Stimulated activated CD4-positive, alpha-beta T cell treated with anti-CD3 and anti-CD28 coated beads, Interleukin-12 subunit alpha, Interleukin-12 subunit beta, amount 100 ng/mL, for 24 hours (primary cell): ENCODE measurements at regions not wholly inside any gene's neighbourhood (a gene's known extent, or its start where the extent isn't known, plus 50 kb on each side); places are given as distances from the start of the nearest gene placed in this dataset.
"Not testable (repeated sequence)": the region's sequence is repeated elsewhere in the genome, so short reads cannot be mapped to it uniquely, and the experiment has no call there.

ENCODE experiments used
- DNase-seq, 2 experiments: peaks; one replicate each; pipeline ENCODE4 v3.0.0-alpha.2; 2020; ENCODE audit warnings: low read depth in 2 of 2

DNA sequence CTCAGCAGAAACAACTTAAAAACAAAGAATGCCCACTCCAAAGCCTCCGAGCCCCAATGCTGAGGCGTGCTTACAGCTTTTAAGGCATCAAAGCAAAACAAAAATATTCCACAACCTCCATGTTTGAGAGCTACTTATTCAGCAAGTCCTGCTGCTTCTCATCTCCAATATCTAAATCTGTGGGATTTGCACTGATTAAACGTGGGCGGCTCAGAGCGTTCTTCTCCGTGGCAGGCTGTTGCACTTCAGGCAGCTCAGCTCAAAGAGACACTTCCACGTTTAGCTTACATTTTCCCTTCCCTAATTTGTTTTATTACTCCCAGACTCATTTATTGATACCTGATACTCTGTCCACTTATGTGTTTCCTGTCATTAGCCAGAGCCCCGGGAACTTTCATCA lies 282.6 kb upstream of the MCTP2 start:
- DNase-seq, result no peak

DNA sequence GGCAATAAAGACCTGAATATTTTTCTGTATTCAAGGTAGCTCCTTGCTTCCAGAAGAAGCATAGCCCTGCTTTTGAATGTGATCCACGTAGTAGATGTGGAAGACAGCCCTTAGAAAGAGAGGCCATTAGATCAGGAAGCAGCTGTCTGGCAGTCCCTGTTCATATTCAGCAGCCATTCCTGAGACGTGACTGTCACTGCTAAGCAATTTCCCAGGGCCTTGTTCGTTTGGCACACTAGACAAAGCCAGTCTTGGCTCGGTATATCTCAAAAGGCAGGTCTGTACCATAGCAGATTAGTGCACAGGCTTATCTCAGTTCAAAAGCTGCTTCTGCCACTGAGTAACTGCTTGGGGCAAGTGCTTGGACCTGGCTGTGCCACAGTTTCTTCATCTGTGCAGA lies 287.8 kb upstream of the MCTP2 start:
- DNase-seq, result no peak

DNA sequence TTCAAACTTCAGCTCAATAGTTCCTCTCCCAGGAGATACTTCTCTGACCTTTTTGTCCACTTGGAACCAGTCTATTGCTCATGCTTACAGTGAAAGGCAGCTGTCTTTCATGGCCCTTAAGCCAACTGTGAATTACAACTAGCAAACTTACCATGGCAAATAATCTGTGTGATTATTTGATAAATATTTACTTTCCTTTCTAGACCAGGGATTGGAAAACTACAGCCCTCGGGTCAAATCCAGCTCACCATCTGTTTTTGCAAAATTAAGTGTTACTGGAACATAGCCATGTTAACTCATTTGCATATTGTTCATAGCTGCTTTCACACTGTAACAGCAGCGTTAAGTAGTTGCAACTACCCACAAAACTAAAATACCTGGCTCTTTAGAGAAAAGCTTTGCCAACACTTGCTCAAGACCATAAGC lies 289.1 kb upstream of the MCTP2 start:
- DNase-seq, result no peak

DNA sequence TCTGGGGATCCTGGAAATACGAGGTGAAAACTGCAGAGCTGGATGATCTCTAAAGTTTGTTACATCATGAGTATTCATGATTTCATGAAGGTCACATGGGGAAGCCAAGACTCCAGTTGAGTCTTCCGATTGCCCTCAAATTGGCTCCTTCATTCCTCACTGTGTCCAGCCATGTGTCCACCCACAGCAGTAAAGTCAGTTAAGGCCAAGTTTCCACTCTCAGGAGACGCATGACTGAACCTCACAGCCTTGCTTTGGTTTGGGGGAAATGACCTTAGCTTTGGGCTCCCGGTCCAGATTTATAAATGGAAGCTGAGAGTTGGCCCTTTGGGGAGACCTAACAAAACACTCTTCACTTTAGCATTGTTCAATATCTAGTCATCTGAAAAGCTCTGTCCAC lies 289.7 kb upstream of the MCTP2 start:
- no peak for DNase-seq

DNA sequence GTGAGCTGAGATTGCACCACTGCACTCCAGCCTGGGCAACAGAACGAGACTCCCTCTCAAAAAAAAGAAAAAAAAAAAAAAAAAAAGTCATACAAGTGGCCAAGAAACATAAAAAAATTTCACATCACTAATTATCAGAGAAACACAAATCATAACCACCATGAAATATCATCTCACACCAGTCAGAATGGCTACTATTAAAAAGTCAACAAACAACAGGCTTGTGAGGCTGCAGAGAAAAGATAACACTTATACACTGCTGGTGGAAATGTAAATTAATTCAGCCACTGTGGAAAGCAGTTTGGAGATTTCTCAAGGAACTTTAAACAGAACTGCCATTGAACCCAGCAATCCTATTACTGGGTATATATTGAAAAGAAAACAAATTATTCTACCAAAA lies 291.1 kb upstream of the MCTP2 start:
- DNase-seq, result no peak

DNA sequence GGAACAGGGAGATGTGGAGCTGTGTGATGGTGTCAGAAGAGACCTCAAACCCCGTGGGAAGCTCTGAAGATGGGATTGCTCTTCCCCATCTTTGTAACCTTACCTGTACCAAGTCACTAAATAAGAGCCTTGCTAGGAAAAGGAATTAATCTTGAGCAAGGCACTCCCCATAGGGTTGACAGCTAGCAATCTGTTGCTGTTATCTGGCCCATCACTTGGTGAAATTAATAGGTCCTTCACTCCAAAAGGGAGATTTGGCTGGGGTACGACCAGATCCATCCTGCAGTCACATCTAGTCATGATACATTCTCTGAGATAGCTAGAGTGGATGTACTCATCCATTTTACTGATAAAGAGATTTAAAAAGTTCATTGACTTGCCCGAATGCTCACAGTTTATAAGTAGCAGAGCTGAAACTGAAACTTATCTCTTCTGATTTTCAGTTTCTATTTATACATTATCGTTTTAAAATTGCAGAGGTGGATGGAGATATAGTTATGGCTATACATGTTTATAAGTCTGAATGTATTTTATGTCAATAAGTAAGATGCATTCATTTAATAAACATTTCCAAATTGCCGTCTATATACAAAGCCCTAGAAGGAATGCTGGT lies 299.1 kb upstream of the MCTP2 start:
- no peak for DNase-seq

DNA sequence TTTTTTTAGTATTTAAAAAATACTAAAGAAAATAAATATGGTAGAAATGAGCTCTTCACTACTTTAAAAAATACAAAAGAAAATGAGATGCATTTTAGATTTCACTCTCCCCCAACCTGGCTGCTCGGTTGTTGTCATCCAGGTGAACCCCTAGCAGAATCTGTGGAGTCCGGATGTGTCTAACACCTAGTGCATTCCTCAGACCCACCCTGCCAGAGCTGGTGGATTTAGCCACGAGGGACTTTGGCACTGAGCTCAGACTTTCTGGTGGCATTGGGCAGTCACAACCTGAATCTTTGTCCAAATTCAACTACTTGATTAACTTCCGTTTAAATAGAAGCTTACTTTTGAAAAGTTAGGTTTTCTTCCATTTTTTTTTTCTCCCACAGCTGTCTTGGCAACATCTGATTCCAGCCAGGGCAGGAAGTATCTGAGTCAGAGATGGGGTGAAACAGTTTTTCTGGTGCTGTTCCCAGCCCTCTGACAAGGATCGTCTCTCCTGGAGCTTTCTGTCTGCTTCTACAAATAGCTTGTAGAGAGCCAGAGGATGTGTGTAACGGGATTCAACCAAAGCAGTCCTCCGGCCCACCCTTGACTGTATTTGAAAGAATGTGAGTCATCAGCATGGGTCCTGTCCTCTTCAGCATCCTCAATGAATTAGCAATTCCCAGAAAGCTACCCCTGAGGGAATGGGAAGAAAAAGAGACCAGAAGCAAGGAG lies 301.8 kb upstream of the MCTP2 start:
- no peak for DNase-seq

DNA sequence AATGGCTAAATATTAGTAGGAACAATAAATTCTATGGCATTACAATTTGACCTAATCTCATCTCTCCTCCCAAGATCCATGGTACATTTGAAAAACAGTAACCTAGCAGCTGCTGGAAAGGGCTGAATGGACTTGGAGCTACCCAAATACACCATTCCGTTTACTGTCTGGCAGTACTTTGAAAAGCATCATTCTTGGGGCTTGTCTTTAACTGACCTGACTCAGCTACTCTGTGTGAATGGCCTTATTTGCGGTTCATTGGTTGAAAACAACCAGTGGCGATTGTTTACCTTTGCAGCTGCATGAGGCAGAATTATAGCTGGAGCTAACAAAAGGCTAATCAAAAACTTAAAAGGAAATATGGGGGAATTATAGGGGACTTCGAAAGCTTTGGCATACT lies 311.2 kb upstream of the MCTP2 start:
- no peak for DNase-seq

DNA sequence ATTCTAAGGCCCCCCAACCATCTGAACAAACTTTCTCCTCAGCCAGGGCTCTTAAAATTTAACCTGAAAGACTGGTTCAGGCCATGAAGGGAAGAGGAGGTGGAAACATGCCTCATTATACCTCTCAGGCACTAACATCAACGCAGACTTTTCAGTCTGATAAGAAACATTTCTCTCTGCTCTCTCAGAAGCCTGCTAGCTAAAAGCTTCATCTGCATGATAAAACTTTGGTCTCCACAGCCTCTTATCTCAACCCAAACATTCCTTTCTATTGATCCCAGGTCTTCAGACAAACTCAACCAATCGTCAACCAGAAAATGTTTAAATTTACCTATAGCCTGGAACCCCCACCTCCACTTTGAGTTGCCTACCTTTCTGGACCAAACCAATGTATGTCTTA lies 312.6 kb upstream of the MCTP2 start:
- DNase-seq, result not testable (repeated sequence)

DNA sequence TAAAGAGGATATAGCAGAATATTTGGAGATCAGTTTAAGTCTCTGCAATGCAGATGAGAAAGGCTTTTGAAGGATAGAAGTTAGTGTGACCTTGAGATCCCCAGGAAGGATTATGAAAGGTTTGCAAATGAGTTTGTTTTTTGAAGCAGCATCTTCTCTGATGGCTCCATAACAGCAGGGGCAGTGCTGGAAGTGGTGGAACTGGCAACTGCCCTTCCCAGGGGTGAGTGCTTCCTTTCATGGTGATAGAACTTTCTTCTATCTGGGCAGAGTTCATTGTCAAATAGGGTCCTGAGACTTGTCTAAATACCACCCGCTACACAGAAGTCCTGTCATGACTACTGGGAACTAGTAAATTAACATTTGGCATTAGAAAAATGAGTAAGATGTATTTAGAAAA lies 314.2 kb upstream of the MCTP2 start:
- DNase-seq, result no peak

DNA sequence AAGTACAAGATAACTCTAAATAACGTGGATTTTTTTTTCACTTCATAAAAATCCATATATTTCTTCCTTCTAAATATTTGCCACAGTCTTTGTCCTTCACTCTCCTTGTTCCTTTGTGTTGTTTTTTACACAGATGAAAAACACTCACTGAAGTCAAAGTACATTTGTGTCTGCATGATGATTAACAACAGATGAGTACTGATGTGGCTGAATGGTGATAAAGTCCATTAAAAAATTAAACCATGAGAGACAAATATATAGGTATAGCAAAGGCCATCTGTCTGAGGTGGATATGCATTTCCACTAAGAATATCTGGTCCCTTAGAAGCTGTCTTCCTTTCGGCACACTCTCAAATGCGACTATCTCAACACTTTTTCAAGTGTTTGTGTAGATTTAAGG lies 317.5 kb upstream of the MCTP2 start:
- DNase-seq, result no peak

DNA sequence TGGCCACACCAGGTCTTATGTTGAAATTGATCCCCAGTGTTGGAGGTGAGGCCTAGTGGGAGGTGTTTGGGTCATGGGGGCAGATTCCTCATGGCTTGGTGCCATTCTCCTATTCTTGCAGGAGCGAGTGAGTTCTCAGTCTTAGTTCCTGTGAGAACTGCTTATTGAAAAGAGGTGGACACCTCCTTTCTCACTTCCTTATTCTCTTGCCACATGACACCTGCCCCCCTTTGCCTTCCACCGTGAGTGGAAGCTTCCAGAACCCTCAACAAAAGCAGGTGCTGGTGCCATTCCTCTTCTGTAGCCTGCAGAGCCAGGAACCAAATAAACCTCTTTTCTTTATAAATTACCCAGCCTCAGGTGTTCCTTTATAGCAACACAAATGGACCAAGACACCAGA lies 318.1 kb upstream of the MCTP2 start:
- DNase-seq, result no peak

DNA sequence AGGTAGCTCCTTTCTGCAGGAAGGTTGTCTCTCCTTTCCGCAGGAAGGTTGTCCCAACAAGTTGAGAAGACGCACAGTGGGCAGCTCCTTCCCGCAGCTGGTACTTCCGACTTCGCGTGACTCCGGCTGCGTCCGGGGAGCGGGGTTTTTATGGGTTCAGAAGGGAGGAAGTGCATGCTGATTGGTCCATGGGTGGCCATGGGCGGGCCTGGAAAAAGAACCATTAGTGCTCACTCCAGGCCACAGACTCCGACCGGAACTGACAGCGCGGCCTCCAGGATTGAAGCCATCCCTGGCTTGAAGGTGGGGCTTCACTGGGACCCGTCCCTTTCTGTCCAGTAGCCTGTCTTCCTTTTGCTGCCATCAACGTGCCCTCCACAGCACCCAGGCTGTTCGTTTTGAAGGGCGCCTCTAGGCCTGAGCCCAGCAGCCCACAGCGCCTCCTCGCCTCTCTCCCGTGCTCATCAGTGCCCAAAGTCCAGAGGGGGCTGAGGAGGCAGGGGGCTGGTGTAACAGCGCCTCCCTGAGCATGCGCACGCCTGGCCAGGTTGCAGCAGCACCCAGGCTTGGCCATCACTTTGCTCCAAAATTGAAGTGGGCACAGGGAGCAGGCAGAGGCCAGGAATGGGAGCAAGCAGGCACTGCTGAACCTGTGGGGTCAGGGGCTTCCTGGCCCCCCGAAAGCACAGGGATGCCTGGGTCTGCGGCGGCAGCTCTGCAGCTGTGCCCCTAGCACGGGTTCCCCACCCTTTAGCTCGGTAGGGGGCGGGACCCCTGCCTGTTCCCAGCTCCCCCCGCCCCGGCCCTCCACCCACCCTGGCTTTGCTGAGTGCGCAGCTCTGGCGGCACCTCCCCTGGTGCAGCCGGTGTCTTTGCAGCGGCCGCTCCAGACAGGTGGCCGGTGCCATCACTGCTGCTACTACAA lies 330.6 kb upstream of the MCTP2 start:
- no peak for DNase-seq

DNA sequence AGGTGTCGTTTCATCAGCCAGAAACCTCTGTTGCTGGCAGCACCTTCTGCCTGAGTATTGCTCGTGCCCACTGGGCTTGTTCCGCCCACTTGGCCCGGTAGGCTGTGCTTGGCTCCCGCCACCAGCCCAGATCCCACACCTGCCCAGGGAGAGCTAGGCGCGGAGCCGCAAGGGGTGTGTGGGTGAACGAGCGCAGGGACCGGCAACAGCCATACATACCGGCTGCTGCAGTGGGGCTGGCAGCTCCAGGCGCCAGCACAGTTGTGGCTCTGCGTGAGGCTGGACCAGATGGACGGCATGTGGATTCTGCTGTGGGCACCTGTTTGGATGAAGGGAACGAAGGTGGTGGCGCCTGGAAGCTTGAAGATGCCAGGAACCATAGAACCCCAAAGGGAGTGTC lies 331.5 kb upstream of the MCTP2 start:
- DNase-seq, result no peak

DNA sequence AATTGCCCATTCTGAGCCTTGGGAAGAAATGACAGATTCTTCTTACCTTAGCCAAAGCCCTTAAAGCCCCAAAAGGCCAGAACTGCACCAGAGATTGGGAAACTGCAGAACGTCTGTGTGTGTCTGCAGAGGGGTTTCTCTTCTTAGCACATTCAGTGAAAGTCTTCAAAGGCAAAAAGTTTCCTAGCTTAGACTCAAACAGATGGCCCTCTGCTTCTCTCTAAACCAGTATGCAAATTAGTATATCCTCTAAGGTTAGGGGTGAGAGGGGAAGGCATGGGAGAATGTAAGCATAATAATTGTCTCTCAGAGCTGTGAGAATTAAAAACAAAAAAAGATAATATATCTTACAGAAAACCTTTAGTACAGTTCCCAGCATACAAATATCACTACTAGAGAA lies 334.0 kb upstream of the MCTP2 start:
- DNase-seq, result no peak

DNA sequence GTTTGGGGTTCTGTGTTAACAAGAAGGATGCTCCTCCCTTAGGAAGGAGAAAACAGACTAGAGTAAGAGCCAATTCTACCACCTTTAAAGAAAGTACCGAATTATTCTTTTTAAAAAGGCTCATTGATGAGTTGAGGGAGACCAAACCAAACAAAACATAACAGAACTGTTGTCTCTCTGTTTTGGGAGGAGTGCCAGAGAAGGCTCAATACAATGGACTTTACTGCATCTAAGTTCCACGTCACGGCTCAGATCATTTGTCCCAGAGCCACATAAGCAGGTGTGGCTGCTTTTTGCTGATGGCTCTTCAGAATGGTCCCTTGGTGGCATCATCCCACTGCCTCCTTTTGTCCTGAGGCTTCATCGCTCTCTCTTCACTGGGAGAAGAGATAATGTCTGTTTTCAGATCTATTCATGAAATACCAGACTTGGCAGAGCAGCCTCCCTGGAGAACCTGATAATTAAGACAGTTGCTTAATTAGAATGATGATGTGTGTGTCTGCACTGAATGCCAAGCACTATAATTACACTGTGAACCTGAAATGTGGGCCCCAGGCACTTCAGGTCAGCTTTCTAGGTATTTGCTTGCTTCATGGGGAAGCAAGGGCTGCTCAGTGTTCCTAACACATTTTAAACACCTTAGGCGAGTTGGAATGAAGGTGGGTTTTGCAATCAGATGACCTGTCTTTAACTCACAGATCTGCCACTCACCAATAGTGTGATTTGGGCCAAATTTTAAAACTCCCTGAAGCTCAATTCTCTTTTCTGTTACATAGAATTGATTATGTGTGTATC lies 335.2 kb upstream of the MCTP2 start:
- no peak for DNase-seq

DNA sequence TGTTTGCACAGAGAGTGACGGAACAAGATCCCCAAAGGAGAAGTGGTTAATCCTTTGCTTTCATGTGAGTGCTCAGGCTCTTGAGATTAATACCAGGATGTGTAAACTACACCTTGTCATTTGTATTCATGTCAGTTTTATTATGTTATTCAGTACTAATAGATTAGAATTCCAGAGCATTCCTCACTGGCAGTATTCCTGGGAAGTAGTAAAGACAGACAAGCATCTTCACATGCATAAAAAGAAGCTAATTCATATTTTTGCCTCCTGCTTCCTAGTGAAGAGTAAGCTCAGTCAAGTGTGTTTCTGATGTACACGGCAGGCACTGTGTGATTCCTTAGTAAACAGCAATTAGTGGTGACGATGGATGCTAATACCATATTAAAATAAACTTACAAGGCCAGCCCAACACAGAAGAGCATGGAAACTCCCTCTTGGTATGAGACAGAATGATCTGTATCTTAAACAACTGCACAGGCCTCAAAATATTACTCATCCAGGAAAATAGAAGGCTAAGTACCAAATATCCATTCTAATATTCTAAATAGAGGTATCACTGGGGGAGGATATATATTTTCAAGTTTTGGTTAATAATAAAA lies 336.8 kb upstream of the MCTP2 start:
- no peak for DNase-seq

DNA sequence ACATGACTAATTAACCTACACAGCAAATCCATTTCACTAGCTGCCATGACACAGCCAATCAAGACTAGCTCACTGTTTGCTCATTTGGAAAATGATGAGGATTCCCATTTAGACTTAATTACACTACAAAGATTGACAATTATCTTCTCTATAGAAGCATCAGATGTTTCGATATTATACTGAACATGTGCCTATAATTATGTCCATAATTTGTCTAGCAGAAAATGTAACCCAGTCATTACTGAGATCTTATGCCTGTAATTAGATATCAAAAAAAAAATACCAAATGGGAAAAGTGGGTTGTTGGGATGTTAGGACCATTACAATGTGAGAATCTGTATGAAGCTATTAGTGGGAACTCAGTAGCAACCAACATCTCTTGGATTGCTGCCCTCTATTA lies 344.2 kb upstream of the MCTP2 start:
- no peak for DNase-seq

DNA sequence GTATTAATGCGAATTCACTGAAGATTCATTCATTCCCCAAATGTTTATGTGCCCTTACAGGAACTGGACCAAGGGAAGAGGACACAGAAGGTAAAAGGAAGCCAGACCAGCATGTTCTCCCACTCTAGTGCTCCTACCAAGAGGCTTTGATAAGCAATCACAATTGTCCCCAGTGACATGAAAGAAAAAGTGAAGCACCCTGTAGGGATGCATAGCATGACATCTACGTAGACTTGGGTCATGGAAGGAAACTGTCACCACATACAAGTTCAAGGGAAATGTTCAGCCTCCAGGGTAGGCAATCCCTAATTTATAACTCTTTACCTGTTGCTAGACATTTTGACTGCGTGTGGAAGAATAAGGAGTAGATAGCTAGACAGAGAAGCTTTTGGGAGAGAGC lies 348.6 kb upstream of the MCTP2 start:
- no peak for DNase-seq

DNA sequence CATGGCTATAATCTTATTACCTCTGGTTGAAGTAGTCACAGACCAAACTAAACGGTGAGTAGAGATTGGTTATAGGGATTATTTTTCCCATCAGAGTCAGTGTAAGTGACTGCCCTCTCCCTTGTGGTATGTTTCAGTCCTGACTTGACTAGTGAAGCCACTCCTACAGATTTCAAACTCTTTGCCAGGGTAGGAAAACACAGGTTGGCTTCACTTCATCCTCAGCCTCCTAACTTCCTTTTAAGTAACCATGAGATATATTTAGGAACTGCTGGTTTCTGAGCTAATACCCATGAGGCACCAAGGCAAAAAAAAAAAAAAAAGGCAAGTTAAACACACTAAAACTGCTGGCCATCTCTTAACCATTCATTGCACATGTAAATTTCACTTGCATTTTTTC lies 349.2 kb upstream of the MCTP2 start:
- no peak for DNase-seq

DNA sequence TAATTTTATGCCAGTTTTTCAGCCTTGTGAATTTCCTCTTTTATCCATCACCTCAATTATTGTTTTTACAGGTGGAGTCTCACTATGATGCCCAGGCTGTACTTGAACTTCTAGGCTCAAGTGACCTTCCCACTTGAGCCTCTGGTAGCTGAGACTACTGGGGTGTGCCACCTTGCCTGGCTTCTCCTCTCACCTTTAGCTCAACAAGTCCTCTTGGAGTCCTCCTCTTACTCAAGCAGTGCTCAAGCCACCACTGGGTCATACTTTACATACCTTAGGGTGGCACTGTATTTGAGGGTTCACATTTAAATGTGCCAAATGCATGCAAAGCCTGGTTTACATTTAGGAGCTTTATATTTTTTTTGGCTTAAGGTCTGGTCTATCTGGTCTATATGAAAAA lies 350.1 kb upstream of the MCTP2 start:
- DNase-seq, result no peak

DNA sequence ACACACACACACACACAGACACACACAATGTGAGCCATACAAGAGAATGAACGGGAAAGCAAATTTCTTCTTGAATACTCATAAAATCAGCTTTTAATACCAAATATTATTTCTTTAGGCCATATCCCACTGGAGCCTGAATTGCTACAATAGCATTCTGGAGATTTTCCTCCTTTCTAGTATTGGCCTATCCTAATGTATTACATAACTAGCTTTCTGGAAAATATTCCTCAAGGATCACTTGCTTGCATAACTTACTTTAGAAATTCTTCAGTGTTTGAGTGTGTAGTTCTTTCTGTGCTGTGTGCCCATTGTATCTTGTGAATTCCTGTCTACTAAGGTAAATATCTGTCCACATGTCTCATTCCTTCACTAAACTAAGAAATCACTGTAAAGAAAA lies 351.0 kb upstream of the MCTP2 start:
- no peak for DNase-seq
